ENCODE measurements at regions not wholly inside any gene's neighbourhood (a gene's known extent, or its start where the extent isn't known, plus 50 kb on each side); places are given as distances from the start of the nearest gene placed in this dataset.

- no peak for DNase-seq
Measured at GRCh38 chr11:113553235-113553634, 78.0 kb upstream of the DRD2 start.

GRCh38 chr11:113552271-113552670 is 77.1 kb upstream of the DRD2 start:
- DNase-seq, result no peak

GRCh38 chr11:113551645-113552044 is 76.4 kb upstream of the DRD2 start:
- no peak for DNase-seq

GRCh38 chr11:113549611-113550578 is 74.7 kb upstream of the DRD2 start:
- no peak for DNase-seq

- DNase-seq, result no peak
Measured at GRCh38 chr11:113549061-113549460, 73.9 kb upstream of the DRD2 start.

- no peak for DNase-seq
Measured at GRCh38 chr11:113547739-113548138, 72.5 kb upstream of the DRD2 start.

GRCh38 chr11:113546757-113547507 is 71.7 kb upstream of the DRD2 start:
- DNase-seq, result no peak

- DNase-seq, result no peak
Measured at GRCh38 chr11:113542420-113542819, 67.2 kb upstream of the DRD2 start.

GRCh38 chr11:113540416-113541330 is 65.5 kb upstream of the DRD2 start:
- no peak for DNase-seq

- no peak for DNase-seq
Measured at GRCh38 chr11:113538451-113539412, 63.5 kb upstream of the DRD2 start.

GRCh38 chr11:113534625-113535024 is 59.4 kb upstream of the DRD2 start:
- no peak for DNase-seq

- DNase-seq, result no peak
Measured at GRCh38 chr11:113533425-113533698, 58.2 kb upstream of the DRD2 start.

- DNase-seq, result peak; percentile 47
Measured at GRCh38 chr11:113532697-113533424, 57.7 kb upstream of the DRD2 start.

GRCh38 chr11:113531575-113532451 is 56.6 kb upstream of the DRD2 start:
- no peak for DNase-seq

GRCh38 chr11:113531083-113531482 is 55.9 kb upstream of the DRD2 start:
- no peak for DNase-seq

- DNase-seq, result no peak
Measured at GRCh38 chr11:113529606-113530005, 54.4 kb upstream of the DRD2 start.

GRCh38 chr11:113528982-113529381 is 53.8 kb upstream of the DRD2 start:
- DNase-seq, result no peak

GRCh38 chr11:113526521-113526920 is 51.3 kb upstream of the DRD2 start:
- no peak for DNase-seq
